Cardiac muscle cell (in vitro differentiated cells and primary cell): ENCODE measurements at regions not wholly inside any gene's neighbourhood (a gene's known extent, or its start where the extent isn't known, plus 50 kb on each side); places are given as distances from the start of the nearest gene placed in this dataset.

Experiments used
- DNase-seq, 2 donors: peaks; one replicate each; pipeline versions ENCODE4 v3.0.0 to v3.0.0-alpha.2; 2010 to 2017; ENCODE audit warnings: low read depth in 1 of 2, low spot score in 1 of 2
- H3K27ac ChIP-seq: fragments of 200-600 bp; sonication (generic); 2 replicates; pipeline ENCODE4 v1.5.1; 2016
- H3K27me3 ChIP-seq: fragments of 200-600 bp; sonication (generic); 2 replicates; pipeline ENCODE4 v1.6.0; 2016; ENCODE audit warnings: control low read depth
- H3K36me3 ChIP-seq: fragments of 200-600 bp; sonication (generic); 2 replicates; pipeline ENCODE4 v1.5.1; 2016; ENCODE audit warnings: control low read depth
- H3K4me1 ChIP-seq: fragments of 200-600 bp; sonication (generic); 2 replicates; pipeline ENCODE4 v1.8.1; 2017; ENCODE audit warnings: low read depth, mild to moderate bottlenecking, mixed run types
- H3K4me3 ChIP-seq: fragments of 200-600 bp; sonication (generic); 2 replicates; pipeline ENCODE4 v1.5.1; 2016; ENCODE audit warnings: mild to moderate bottlenecking
- H3K9me3 ChIP-seq: fragments of 200-600 bp; sonication (generic); 2 replicates; pipeline ENCODE4 v1.5.1; 2017; ENCODE audit warnings: low read depth, mild to moderate bottlenecking, control low read depth
- CTCF ChIP-seq: IDR thresholded peaks from 2 replicates; pipeline ENCODE4 v1.5.1; 2012; ENCODE audit warnings: low read depth, mild to moderate bottlenecking, low read length

GRCh38 chr14:49297102-49297501 lies 289.1 kb downstream of the RPS29 start:
- DNase-seq, result no peak
- no peaks in the 10 kb centered on the region for H3K4me1 ChIP-seq

GRCh38 chr14:49294621-49295148 lies 291.5 kb downstream of the RPS29 start:
- no peaks in the 10 kb centered on the region for H3K9me3 ChIP-seq
- TF ChIP-seq CTCF, result no peak
- H3K4me1 ChIP-seq, result no peaks in the 10 kb centered on the region
- no peak overlapping the region for H3K27ac ChIP-seq
- no peak for DNase-seq
- no peak overlapping the region for H3K4me3 ChIP-seq
- H3K36me3 ChIP-seq, result no peaks in the 10 kb centered on the region
- H3K27me3 ChIP-seq, result peaks cover 2% of the 10 kb centered on the region

More at GRCh38 chr14:49297102-49297501, 289.1 kb downstream of the RPS29 start:
- H3K27me3 ChIP-seq, result no peaks in the 10 kb centered on the region
- no peak for TF ChIP-seq CTCF
- H3K4me3 ChIP-seq, result no peak overlapping the region
- no peaks in the 10 kb centered on the region for H3K9me3 ChIP-seq
- no peak overlapping the region for H3K27ac ChIP-seq
- H3K36me3 ChIP-seq, result no peaks in the 10 kb centered on the region

GRCh38 chr14:49287004-49287403 lies 299.2 kb downstream of the RPS29 start:
- Histone ChIP-seq H3K27me3 (peaks cover 2% of the 10 kb centered on the region), H3K9me3 (no peaks in the 10 kb centered on the region), H3K4me3 (no peak overlapping the region), H3K27ac (no peak overlapping the region), H3K4me1 (no peaks in the 10 kb centered on the region), H3K36me3 (no peaks in the 10 kb centered on the region)
- DNase-seq, result no peak
- no peak for TF ChIP-seq CTCF

- Histone ChIP-seq H3K9me3 (no peaks in the 10 kb centered on the region), H3K4me3 (no peak overlapping the region), H3K4me1 (no peaks in the 10 kb centered on the region), H3K27me3 (peaks cover 2% of the 10 kb centered on the region), H3K27ac (no peak overlapping the region), H3K36me3 (no peaks in the 10 kb centered on the region)
- no peak for TF ChIP-seq CTCF
- DNase-seq, result no peak
Observed at GRCh38 chr14:49286257-49286983, 299.8 kb downstream of the RPS29 start.

GRCh38 chr14:49280566-49280965 lies 305.6 kb downstream of the RPS29 start:
- no peak for TF ChIP-seq CTCF
- Histone ChIP-seq H3K27me3 (no peaks in the 10 kb centered on the region), H3K27ac (no peak overlapping the region), H3K9me3 (no peaks in the 10 kb centered on the region), H3K36me3 (no peaks in the 10 kb centered on the region), H3K4me3 (no peak overlapping the region), H3K4me1 (no peaks in the 10 kb centered on the region)
- no peak for DNase-seq
